ENCODE measurements at regions not wholly inside any gene's neighbourhood (a gene's known extent, or its start where the extent isn't known, plus 50 kb on each side); places are given as distances from the start of the nearest gene placed in this dataset.
A peak's percentile ranks its signal among the peaks of the same experiment; 100 is the strongest.

- H3K27ac Mint-ChIP-seq (ENCODE audit: unreplicated experiment) = no peak overlapping the region
- no peak overlapping the region for H3K4me3 Mint-ChIP-seq (ENCODE audit: unreplicated experiment)
- no peak for DNase-seq (ENCODE audit: low spot score)
- peak; percentile 95 for TF ChIP-seq CTCF (IDR thresholded peaks at IDR 0.05)
- H3K36me3 Mint-ChIP-seq (ENCODE audit: low read depth) = no peaks in the 10 kb centered on the region
- no peaks in the 10 kb centered on the region for H3K27me3 Mint-ChIP-seq (ENCODE audit: low read depth)
- peaks cover 8% of the 10 kb centered on the region for H3K4me1 Mint-ChIP-seq (ENCODE audit: low read depth)
- no peaks in the 10 kb centered on the region for H3K9me3 Mint-ChIP-seq (ENCODE audit: low read depth)
These were observed 621.7 kb upstream of the AGTR1 start for GRCh38 chr3:148075771-148076716.

- no peak overlapping the region for H3K4me3 Mint-ChIP-seq (ENCODE audit: unreplicated experiment)
- DNase-seq (ENCODE audit: low spot score) = no peak
- no peaks in the 10 kb centered on the region for H3K27me3 Mint-ChIP-seq (ENCODE audit: low read depth)
- no peaks in the 10 kb centered on the region for H3K36me3 Mint-ChIP-seq (ENCODE audit: low read depth)
- H3K27ac Mint-ChIP-seq (ENCODE audit: unreplicated experiment) = no peak overlapping the region
- peaks cover 8% of the 10 kb centered on the region for H3K4me1 Mint-ChIP-seq (ENCODE audit: low read depth)
- TF ChIP-seq CTCF (IDR thresholded peaks at IDR 0.05) = peak; percentile 90
- H3K9me3 Mint-ChIP-seq (ENCODE audit: low read depth) = no peaks in the 10 kb centered on the region
These were observed 620.3 kb upstream of the AGTR1 start for GRCh38 chr3:148077318-148077923.

- Mint-ChIP-seq H3K4me1 (ENCODE audit: low read depth) (peaks cover 8% of the 10 kb centered on the region), H3K36me3 (ENCODE audit: low read depth) (no peaks in the 10 kb centered on the region), H3K9me3 (ENCODE audit: low read depth) (no peaks in the 10 kb centered on the region), H3K4me3 (ENCODE audit: unreplicated experiment) (no peak overlapping the region), H3K27me3 (ENCODE audit: low read depth) (no peaks in the 10 kb centered on the region), H3K27ac (ENCODE audit: unreplicated experiment) (no peak overlapping the region)
- TF ChIP-seq CTCF (IDR thresholded peaks at IDR 0.05) = no peak
- no peak for DNase-seq (ENCODE audit: low spot score)
These were observed 619.7 kb upstream of the AGTR1 start for GRCh38 chr3:148077965-148078364.

- Mint-ChIP-seq H3K27me3 (ENCODE audit: low read depth) (no peaks in the 10 kb centered on the region), H3K9me3 (ENCODE audit: low read depth) (no peaks in the 10 kb centered on the region), H3K4me3 (ENCODE audit: unreplicated experiment) (no peak overlapping the region), H3K4me1 (ENCODE audit: low read depth) (peaks cover 8% of the 10 kb centered on the region), H3K27ac (ENCODE audit: unreplicated experiment) (no peak overlapping the region), H3K36me3 (ENCODE audit: low read depth) (no peaks in the 10 kb centered on the region)
- no peak for DNase-seq (ENCODE audit: low spot score)
- no peak for TF ChIP-seq CTCF (IDR thresholded peaks at IDR 0.05)
These were observed 619.0 kb upstream of the AGTR1 start for GRCh38 chr3:148078658-148079057.

- Mint-ChIP-seq H3K4me3 (ENCODE audit: unreplicated experiment) (no peak overlapping the region), H3K27ac (ENCODE audit: unreplicated experiment) (no peak overlapping the region), H3K4me1 (ENCODE audit: low read depth) (peaks cover 8% of the 10 kb centered on the region), H3K36me3 (ENCODE audit: low read depth) (no peaks in the 10 kb centered on the region), H3K27me3 (ENCODE audit: low read depth) (no peaks in the 10 kb centered on the region), H3K9me3 (ENCODE audit: low read depth) (no peaks in the 10 kb centered on the region)
- no peak for DNase-seq (ENCODE audit: low spot score)
- TF ChIP-seq CTCF (IDR thresholded peaks at IDR 0.05) = no peak
These were observed 618.3 kb upstream of the AGTR1 start for GRCh38 chr3:148079370-148079769.

Measured in chondrocyte (in vitro differentiated cells).